ENCODE measurements at regions not wholly inside any gene's neighbourhood (a gene's known extent, or its start where the extent isn't known, plus 50 kb on each side); places are given as distances from the start of the nearest gene placed in this dataset.
"Not testable (repeated sequence)": the region's sequence is repeated elsewhere in the genome, so short reads cannot be mapped to it uniquely, and the experiment has no call there.

DNA sequence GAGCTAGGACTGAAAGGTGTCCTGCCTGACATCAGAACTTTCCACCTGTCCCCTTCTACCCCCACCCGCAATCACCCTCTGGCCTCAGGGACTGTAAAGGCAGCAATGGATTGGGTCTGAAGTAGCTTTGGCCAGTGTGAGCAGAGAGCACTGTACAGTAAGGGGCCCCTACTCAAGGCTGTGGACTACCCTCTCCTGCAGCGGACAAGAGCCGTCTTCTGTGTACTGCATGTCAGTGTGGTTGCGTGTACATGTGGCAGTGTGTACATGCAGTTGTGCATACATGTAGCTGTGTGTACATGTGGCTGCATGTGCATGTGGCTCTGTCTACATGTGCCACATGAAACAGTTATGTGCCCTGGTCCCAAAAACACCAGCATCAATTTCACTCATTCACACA, 205.9 kb upstream of the LINGO1 start:
- DNase-seq (ENCODE audit: low read depth): no peak

DNA sequence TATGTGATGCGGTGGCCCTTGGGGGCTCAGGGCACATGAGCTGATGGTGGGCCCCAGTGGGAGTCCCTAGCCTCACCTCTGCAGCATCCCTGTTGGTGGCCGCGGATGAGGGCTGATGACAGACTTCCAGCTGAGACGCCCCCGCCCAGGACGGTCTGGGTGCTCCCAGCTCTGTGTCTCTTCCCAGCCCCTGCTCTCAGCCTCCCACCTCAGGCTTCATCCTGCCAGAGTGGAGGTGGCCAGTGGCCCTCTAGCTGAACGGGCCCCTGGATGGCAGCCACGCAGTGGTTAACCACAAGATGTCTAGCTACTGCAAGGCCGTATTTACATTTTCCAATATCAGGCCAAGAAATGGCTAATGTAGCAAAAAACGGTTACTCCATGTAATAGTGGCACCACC, 205.3 kb upstream of the LINGO1 start:
- DNase-seq (ENCODE audit: low read depth): no peak

DNA sequence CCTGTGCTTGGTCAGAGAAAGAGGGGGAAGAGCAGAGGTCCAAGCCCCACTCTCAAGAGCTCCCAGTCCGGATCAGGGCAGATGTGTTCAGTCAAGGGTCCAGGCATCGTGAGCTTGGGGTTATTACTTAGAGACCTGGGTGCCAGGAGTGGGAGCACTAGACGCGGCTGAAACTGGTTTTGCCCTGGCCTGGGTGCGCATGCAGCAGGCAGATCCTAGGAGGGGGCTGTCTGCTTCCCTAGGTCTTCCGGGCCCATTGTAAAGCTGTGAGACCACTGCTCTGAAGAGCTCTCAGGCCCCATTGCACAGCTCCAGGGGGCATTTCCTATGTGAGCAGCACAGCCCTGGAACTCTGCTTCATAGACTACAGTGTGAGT, 204.9 kb upstream of the LINGO1 start:
- DNase-seq (ENCODE audit: low read depth): no peak

DNA sequence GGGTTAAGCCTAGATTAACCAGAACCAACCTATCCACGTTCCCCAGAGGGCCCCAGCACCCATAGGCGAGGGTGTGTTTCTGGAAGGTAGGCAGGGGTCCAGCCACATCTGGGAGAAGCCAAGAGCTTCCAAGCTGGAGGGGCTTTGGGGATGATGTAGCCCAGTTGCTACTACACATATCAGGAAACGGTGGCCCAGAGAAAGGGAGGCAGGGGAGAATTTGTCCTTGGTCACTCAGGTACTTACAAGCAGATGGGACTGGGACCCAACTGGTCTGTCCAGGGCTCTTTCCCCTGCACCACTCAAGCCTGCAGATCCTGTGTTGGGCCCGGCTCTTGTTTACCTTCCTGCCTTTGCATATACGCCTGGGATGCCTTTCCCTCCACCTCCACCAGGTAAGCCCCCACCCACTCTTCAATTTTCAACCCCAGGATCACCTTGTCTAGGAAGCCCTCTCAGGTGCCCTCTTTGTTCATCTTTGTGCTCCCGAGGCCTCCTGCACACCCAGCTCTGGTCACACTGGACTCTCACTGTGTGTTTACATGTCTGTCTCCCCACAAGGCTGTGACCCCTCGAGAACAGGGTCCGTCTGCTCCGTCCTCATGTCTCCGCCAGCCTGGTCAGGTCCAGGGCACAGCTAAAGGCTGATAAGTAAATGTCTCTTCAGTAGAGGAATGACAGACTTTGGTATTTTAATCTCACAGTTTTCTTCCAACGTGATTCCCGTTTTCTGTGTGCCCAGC, 204.4 kb upstream of the LINGO1 start:
- DNase-seq (ENCODE audit: low read depth): no peak

DNA sequence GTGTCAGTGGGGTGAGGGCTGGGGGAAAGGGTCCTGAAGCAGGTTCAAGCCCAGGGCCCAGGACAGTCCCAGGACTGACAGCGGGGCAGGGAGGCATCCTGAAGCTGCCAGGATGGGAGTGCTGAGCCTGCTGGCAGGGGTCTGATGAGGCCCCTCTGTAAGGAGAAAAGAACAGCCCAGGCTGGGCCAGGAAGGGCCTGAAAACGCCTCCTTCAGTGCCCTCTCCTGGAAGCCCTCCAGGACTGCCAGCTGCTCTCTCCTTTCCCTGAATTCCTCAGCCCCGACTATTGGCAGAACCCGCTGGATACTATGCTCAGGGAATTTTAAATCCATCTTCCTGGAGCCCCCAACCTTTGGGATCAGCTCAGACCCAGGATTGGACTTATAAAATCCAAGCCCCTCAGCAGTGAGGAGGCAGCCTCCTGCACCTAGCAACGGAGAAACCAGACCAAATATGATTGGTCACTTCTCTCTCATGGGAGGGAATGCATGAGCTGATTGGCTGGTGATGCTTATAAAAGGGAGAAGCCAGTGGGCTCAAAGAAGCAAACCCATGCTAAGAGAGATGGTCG, 203.5 kb upstream of the LINGO1 start:
- no peak for DNase-seq (ENCODE audit: low read depth)

DNA sequence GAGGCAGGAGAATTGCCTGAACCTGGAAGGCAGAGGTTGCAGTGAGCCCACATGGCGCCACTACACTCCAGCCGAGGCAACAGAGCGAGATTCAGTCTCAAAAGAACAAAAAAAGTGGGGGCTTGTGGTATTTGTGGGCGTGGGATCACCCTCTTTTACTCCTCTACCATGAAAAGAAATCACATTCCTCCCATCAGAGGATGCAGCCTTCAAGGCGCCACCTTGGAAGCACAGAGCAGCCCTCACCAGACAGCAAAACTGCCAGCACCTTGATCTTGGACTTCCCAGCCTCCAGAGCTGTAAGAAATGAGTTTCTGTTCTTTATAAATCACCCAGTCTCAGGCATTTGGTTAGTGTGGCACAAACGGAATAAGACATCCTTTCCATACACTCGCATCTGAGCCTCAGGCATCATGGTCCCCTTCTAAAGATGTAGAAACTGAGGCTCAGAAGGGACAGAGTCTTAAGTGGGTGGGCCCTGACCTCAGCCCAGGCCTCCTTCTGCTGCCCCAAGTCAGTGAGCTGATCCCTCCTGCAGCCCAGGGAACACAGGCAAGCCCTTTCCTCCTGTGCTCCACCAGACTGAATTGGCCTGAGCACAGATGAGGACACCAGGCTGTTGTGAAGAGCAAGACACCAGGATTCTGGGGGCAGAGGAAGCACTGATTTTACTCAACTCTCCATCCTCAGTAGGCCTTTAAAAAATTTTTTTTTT, 201.7 kb upstream of the LINGO1 start:
- no peak for DNase-seq (ENCODE audit: low read depth)

DNA sequence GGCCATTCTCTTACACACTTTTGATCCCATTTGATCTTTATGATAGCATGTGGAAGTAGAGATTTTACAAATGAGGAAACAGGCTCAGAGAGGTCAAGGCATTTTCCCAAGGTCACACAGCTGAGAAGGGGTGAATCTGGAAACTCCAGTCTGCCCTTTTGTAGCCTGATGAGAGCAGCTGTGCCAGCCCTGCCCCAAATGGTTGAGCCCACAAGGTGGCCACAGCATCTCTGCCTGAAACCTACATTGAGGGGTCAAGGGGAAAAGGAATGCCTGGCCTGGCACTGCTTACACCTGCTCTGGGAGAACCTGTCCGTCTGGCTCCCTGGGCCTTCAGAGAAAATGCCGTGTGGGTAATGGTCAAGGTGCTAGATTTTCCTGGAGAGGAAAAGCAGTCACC, 200.2 kb upstream of the LINGO1 start:
- DNase-seq (ENCODE audit: low read depth): no peak

DNA sequence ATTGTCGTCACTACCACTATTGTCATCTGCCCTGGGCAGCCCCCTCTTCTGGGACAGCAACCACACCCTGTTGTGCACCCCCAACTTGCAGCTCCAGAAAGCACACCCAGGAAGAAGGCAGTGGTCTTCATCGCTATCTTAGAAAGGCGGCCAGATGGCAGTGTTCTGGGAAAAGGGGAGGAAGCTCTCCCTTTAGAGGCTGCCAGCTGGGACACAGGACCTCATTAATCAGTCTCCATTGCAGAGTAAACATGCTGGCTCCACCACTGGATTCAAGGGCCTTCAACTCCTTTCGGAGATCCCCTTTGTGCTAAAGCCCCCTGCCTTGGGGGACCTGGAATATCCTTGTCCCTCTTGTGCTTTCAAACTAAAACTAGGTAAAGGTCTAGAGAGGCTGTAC, 199.3 kb upstream of the LINGO1 start:
- no peak for DNase-seq (ENCODE audit: low read depth)

DNA sequence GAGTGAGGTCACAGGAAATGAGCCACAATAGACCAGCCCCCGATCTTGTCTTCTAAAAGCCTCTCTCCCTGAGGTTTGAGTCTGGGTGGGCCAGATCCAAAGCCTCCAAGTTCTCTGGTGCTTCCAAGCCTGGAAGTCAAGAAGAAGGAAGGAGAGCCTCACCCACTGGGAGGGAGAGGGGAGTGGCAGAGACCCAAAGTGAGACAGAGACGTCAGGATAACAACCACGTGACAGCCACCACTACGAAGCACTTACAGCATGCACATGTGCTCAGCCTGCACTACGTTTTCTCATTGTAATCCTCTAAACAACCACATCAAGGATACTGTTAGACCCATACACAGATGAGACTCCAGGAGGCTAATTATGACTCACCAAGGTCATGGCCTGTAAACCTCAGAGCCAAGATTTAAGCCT, 197.3 kb upstream of the LINGO1 start:
- no peak for DNase-seq (ENCODE audit: low read depth)

DNA sequence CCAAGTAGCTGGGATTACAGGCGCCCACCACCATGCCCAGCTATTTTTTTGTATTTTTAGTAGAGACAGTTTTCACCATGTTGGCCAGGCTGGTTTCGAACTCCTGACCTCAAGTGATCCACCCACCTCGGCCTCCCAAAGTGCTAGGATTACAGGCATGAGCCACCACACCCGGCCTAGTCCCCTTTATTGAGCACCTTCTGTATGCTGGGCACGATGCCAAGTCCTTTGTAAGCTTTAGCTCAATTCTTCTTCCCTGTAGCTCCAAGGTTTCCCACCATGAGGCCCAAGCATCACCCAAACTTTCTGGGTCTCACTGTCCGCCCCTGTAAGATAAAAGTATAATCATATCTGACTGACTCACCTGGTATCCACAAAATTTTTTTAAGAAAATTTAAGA, 196.6 kb upstream of the LINGO1 start:
- not testable (repeated sequence) for DNase-seq (ENCODE audit: low read depth)

DNA sequence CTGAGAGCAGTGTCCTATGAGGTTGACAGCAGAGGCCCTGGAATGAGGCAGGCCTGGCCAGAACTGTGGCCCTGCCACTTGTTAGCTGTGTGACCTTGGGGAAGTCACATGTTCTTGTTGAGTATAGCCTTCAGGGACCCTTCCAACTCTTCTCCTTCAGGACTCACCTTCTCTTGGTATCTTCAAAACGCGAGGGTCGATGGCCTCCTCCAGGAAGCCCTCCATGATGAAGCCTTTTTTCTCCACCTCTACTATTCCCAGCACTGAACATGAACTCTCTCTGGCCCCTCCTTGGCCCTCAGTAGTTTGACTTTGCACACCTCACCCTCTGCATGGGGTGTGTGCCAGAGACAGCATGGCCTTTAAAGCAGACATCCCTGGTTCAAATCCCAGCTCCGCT, 195.1 kb upstream of the LINGO1 start:
- no peak for DNase-seq (ENCODE audit: low read depth)

DNA sequence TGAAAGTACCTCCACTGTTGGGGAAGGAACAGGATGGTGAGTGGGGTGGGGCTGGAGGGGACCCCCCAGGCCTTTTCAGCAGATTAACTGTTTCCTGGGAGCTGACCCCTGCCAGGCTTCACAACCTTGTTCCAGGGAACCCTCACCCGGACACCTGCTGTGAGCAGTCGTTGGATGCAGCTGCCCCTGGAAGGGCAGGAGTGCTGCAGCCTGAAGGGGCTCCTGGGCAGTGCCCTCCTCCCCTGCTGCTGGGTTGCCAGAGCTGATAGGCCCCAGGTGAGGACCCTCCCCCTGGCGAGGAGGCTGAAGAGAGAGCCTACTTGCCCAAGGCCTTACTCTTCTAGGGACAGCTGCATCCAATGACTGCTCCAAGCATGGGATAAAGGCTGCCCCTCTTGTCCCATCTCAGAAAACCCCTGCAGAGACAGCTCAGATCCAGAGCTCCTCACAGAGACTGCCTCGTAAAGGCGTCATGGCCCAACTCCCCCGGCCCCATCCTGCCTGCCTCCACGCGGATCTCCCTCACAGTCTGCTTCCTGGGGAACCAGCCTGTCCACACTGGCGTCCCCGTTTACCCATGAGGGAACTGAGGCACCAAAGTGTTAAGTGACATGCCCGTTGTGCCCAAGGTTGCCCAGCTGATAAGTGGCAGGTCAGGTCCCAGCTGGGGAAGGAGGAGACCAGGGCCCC, 193.4 kb upstream of the LINGO1 start:
- no peak for DNase-seq (ENCODE audit: low read depth)

DNA sequence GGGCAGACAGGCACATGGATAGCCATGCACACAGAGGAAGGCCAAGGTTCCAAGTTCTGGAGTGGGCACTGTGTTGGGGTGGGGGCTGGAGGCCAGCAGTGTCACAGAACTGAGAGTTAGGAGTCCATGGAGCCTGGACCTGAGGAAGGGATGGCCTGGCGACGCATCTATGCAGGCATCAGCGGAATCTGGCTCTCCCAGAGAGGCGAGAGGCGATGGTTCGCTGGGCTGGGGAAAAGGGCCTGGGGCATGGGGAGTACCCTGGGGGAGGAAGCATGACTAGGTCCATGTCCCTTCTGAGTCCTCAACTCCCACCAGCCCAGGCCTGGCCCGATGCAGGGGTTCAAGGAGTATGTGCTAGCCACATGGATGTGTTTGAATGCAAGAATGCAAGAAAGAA, 192.8 kb upstream of the LINGO1 start:
- no peak for DNase-seq (ENCODE audit: low read depth)

DNA sequence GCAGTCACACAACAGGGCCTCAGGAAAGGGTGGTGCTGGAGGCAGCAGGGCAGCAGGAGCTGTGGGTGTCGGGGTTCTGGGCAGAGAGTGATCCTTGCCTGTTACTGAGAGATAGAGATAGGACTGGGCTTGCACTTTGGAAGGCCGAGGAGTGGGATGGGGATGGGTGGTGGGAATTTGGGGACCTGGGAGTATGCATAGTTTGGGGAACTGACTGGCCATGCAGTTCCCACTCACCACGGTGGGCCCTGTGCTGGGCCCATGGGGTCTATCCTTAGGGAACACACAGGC, 192.5 kb upstream of the LINGO1 start:
- DNase-seq (ENCODE audit: low read depth): no peak

DNA sequence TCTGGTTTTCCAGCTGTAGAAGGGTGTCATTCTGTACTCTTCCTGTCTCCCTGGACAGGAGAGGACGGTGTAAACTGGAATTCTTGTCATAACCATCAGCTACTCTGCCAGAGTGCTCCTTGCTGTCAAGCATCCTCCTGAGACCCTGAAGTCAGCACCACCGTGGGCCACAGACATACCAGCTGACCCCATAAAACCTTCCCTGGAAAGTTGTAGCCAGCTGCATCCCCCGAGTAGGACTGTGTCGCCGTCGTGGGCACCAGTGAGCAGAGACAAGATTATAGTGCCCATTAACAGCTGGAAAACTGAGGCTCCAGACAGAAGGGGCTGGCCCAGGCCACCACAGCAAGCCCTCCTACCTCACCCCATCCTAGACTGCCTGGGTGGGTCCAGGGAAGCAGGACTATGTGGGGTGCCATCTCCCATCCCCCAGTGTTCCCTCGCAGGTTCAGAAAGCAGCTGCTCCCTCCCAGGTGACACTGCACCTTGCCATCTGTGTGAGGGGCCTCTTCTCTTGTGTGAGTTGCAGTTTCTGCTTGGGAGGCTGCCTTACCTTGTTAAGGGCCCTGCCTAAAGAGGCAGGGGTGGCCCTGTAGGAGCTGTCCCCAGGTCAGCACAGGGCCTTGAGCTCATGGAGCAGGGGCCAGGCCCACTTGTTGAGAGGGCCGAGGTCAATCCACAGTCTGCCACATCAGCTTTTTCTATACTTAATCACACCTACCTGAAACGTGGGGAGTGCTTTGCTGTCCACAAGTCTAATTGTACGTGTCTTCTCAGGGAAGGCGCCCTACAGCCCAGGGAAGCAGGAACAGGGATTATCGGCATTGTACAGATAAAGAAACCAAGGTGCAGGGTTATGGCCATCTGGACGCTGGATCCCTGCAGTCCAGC, 191.9 kb upstream of the LINGO1 start:
- no peak for DNase-seq (ENCODE audit: low read depth)

DNA sequence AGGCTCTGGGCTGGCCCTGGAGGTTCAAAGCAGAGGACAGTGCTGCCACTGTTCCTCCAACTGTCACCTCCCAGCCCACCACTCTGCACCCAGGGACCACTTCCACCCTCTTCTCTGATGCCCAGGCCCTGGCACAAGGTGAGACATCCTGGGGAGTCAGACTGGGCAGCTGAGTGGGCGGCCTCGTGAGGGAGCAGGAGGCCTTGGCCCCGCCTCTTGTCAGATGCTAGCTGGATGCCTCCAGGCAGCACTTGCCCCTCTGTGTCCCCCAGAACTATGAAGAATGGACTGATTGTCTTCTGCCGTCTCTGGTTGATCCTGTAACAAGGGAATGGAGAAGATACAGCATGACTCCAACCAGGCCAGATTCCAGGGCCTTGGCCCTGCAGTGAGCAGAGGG, 191.0 kb upstream of the LINGO1 start:
- no peak for DNase-seq (ENCODE audit: low read depth)

DNA sequence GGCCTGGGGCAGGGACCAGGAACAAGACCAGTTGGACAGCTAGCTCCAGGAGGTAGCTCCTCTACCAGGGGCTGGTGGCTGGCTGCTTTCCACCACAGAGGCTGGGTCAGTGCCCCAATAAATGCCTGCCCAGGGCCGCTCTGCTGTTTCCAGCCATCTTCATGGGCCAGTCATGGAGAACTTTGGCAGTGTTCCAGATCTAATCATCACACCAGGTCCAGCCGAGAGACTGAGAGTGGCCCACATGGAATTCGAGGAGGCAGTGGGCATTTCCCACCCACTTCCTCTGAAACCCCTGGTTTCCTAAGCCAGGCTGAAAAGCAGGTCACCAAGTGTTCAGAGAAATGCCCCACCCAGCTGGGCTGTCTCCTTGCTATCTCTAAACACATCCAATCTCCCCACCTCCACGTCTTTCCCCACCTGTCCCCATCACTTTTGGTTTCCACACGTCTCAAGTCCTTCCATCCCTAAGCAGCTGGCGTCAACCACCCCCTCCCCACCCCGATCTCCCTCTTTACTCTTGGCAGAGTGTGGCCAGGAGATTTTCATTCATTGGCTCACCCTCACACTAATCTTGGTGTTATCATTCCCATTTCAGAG, 190.0 kb upstream of the LINGO1 start:
- DNase-seq (ENCODE audit: low read depth): no peak

DNA sequence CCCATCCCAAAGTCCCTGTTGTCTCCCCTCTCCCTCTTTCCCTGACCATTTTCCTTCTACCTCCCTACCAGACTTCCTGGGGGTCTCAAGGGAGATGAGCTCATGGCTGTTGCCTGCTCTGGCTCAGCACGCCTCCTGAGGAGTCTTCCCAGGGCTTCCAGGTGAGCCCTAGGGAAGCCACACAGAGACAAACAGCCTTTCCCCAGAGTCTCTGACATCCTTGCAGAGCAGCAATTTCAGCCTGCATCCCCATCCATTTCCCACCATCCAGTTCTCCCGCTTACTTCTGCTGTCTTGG, 189.2 kb upstream of the LINGO1 start:
- DNase-seq (ENCODE audit: low read depth): no peak

DNA sequence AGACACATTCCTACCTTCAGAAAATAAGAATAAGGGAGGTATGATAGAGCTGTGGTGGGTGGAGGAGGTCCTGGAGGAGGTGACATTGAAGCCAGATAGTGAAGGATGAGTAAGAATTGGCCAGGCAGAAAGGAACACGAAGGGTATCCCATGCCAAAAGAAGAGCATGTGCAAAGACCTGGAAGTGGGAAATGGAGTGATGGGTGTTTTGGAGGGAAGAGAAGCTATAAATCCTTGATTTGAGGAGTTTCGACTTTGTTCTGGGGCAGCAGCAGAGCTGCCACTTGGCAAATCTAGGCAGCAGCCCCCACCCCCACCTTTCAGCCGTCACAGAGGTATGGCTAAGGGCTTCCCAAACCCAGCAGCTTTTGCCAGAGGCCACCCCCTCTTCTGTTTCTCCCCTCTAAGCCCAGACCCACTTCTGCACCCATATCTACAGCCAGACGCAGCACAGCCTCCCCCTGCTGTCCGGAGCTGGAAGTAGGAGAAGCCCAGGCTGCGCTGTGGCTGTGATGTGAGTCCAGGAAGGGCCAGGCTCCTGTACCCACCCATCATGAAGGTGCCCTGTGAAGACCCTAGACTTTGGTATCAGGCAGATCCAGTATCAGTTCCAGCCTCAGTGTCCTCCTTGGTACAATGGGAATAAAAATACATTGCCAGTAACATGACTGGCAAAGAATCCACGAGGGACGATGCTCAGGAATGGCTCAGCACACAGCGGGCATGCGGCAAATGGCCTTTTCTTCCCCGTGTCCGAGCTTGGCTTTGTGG, 188.7 kb upstream of the LINGO1 start:
- DNase-seq (ENCODE audit: low read depth): no peak

DNA sequence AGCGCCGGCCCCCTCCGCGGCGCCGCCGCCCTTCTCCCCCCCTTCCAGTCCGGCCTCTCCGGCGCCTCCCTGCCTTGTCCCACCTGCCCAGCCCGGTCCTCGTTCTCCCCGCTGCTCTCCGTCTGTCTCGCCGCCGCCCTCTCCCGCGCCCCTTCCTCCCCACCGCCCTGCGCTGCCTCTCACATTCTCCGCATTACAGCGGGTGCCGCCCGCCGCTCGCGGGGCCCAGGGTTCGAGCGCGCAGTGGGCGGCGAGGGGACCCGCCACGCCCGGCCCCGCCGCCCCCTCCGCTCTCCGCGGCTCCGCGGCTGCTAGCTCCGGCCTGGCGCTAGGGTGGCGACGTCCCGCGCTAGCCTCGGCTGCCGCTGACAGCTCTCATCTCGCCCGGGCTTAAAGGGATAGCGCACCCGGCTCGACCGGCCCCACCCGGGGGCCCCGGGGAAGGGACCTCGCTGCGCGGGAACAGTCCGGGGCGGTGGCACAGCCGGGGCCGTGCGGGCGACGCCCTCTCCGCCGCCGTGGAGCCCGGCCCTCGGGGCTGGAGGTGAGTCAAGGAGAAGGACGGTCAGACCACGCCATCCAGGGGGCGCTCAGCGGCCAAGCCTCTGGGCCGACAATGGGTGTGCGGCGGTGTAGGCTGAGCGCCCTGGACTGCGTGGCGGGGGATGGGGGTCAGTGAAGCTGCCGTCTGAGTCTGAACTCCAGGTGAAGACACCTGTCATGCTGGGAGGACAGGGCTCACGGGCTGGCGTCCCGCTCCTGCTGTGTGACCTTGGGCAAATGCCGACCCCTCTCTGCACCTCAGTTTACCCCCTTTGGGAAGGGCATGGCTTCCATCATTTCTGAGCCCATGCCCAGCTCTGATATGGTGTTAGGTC, 187.4 kb upstream of the LINGO1 start:
- no peak for DNase-seq (ENCODE audit: low read depth)

Data from T-helper 22 cell (primary cell).